ENCODE measurements at regions not wholly inside any gene's neighbourhood (a gene's known extent, or its start where the extent isn't known, plus 50 kb on each side); places are given as distances from the start of the nearest gene placed in this dataset.

DNA sequence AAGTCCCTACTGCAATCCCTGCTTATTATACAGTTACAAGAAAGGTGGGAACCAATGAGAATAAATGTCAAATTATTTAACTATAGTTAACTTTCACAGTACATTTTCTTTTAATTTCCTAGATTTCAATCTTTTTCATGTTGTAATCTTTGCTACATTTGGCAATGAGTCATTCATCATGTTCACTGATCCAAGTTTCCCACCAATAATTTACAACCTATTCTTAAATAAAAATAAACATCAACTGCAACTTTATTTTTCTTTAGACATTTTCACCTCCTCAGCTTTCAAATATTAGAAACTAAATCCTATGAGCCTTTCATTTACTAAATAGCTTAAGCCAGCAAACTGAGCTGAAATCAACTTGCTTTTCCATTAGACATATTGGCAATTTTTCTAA, 541.3 kb upstream of the BTBD3 start:
- intact Hi-C loops (cut with micrococcal nuclease; ENCODE audit: unreplicated experiment) (loop anchor here (10.0 kb wide), 1 partner anchor 942 kb away; the partner anchor contains the start of genes MKKS and SLX4IP), in situ Hi-C loops (cut with MboI) (no loop called here)
- H4K20me1 ChIP-seq (ENCODE audit: control insufficient read depth, insufficient read depth): no peaks in the 10 kb centered on the region
- no peaks in the 10 kb centered on the region for H3K36me3 ChIP-seq (ENCODE audit: control insufficient read depth in 2 of 2, insufficient read depth in 2 of 2, low read length in 1 of 2)
- H3K27ac ChIP-seq (ENCODE audit: control insufficient read depth, insufficient read depth): no peak overlapping the region
- ChIA-PET POLR2A (no interaction called here), RAD21 (ENCODE audit: unreplicated experiment) (interaction anchor here (0.6 to 0.8 kb wide), 2 partner anchors 36 to 83 kb away, joined by 3 read pairs; no protein-coding TSS in a partner anchor), SMC1A (ENCODE audit: uncharacterized antibody, unreplicated experiment) (interaction anchor here (1.0 to 2.5 kb wide), 4 partner anchors 8 to 83 kb away, joined by 3 to 6 read pairs (median 4); no protein-coding TSS in a partner anchor), CTCF (interaction anchor here (1.0 kb wide), 1 partner anchor 16 kb away, joined by 4 read pairs; no protein-coding TSS in a partner anchor)
- FAIRE-seq: no peak
- no peak overlapping the region for H3K4me2 ChIP-seq (ENCODE audit: control insufficient read depth, insufficient read depth)
- no peaks in the 10 kb centered on the region for H3K79me2 ChIP-seq (ENCODE audit: control insufficient read depth, insufficient read depth, low read length)
- H3K4me1 ChIP-seq (ENCODE audit: control insufficient read depth, insufficient read depth, low read length): peaks cover 9% of the 10 kb centered on the region
- H3K9me3 ChIP-seq (replicated peaks; ENCODE audit: control insufficient read depth, insufficient read depth, low read length): no peaks in the 10 kb centered on the region; the same call in 2 of the 3 replicates
- no peak overlapping the region for H3K4me3 ChIP-seq
- ATAC-seq: no peak
- BruUV-seq (replicated peaks): no TSS peak
- TF ChIP-seq, protein P1, sequence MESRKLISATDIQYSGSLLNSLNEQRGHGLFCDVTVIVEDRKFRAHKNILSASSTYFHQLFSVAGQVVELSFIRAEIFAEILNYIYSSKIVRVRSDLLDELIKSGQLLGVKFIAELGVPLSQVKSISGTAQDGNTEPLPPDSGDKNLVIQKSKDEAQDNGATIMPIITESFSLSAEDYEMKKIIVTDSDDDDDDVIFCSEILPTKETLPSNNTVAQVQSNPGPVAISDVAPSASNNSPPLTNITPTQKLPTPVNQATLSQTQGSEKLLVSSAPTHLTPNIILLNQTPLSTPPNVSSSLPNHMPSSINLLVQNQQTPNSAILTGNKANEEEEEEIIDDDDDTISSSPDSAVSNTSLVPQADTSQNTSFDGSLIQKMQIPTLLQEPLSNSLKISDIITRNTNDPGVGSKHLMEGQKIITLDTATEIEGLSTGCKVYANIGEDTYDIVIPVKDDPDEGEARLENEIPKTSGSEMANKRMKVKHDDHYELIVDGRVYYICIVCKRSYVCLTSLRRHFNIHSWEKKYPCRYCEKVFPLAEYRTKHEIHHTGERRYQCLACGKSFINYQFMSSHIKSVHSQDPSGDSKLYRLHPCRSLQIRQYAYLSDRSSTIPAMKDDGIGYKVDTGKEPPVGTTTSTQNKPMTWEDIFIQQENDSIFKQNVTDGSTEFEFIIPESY (IDR thresholded peaks at IDR 0.05): no peak
- TF ChIP-seq, protein P2, sequence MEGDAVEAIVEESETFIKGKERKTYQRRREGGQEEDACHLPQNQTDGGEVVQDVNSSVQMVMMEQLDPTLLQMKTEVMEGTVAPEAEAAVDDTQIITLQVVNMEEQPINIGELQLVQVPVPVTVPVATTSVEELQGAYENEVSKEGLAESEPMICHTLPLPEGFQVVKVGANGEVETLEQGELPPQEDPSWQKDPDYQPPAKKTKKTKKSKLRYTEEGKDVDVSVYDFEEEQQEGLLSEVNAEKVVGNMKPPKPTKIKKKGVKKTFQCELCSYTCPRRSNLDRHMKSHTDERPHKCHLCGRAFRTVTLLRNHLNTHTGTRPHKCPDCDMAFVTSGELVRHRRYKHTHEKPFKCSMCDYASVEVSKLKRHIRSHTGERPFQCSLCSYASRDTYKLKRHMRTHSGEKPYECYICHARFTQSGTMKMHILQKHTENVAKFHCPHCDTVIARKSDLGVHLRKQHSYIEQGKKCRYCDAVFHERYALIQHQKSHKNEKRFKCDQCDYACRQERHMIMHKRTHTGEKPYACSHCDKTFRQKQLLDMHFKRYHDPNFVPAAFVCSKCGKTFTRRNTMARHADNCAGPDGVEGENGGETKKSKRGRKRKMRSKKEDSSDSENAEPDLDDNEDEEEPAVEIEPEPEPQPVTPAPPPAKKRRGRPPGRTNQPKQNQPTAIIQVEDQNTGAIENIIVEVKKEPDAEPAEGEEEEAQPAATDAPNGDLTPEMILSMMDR (IDR thresholded peaks at IDR 0.05 in 2 of 3, conservative IDR thresholded peaks at IDR 0.05 in 1 of 3; ENCODE audit: control insufficient read depth in 2 of 3, extremely low read depth in 1 of 3, insufficient read depth in 1 of 3, low read depth in 3 of 3, low read length in 3 of 3): no peak
- TF ChIP-seq ESRRA (IDR thresholded peaks at IDR 0.05; ENCODE audit: low read length): no peak
- no peak for TF ChIP-seq PML (IDR thresholded peaks at IDR 0.05; ENCODE audit: low read length)
- TF ChIP-seq NRF1 (conservative IDR thresholded peaks at IDR 0.05; ENCODE audit: low read depth, low read length): no peak
- H3K27me3 ChIP-seq (replicated peaks in 1 of 2; ENCODE audit: control insufficient read depth in 2 of 2, insufficient read depth in 2 of 2, low read length in 1 of 2): no peaks in the 10 kb centered on the region
- no peak overlapping the region for H2AFZ ChIP-seq (ENCODE audit: control insufficient read depth, low read depth, low read length)
- DNase-seq (ENCODE audit: low read depth, low spot score): no peak
- H3K9ac ChIP-seq (ENCODE audit: control insufficient read depth, insufficient read depth, low read length): no peak overlapping the region

All from GM12878 (cell line).